ENCODE measurements at regions not wholly inside any gene's neighbourhood (a gene's known extent, or its start where the extent isn't known, plus 50 kb on each side); places are given as distances from the start of the nearest gene placed in this dataset.

DNA sequence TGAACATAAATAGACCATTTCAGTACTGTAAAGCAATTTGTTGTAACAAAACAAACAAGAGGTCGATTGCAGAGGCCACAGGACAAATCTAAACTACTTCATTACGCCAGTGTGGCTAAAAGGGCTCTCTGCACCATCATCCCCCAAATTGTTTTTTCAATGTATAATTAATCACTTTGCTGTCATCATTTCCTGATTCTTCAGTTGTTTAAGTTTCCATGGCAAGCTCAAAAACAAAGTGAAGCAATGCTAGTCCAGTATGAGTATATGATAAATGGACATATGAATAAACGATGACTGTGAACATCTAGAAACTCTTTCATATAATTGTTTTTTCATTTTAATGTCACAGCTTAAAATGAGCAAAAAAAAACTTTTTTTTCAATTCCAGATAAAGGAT lies 235.4 kb upstream of the FGF13 start (continued):
- TF ChIP-seq, protein P1, sequence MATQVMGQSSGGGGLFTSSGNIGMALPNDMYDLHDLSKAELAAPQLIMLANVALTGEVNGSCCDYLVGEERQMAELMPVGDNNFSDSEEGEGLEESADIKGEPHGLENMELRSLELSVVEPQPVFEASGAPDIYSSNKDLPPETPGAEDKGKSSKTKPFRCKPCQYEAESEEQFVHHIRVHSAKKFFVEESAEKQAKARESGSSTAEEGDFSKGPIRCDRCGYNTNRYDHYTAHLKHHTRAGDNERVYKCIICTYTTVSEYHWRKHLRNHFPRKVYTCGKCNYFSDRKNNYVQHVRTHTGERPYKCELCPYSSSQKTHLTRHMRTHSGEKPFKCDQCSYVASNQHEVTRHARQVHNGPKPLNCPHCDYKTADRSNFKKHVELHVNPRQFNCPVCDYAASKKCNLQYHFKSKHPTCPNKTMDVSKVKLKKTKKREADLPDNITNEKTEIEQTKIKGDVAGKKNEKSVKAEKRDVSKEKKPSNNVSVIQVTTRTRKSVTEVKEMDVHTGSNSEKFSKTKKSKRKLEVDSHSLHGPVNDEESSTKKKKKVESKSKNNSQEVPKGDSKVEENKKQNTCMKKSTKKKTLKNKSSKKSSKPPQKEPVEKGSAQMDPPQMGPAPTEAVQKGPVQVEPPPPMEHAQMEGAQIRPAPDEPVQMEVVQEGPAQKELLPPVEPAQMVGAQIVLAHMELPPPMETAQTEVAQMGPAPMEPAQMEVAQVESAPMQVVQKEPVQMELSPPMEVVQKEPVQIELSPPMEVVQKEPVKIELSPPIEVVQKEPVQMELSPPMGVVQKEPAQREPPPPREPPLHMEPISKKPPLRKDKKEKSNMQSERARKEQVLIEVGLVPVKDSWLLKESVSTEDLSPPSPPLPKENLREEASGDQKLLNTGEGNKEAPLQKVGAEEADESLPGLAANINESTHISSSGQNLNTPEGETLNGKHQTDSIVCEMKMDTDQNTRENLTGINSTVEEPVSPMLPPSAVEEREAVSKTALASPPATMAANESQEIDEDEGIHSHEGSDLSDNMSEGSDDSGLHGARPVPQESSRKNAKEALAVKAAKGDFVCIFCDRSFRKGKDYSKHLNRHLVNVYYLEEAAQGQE (IDR thresholded peaks at IDR 0.05; ENCODE audit: unreplicated experiment), result no peak
- no peak for TF ChIP-seq ZNF114 (CRISPR knock-in tag; IDR thresholded peaks at IDR 0.05)

DNA sequence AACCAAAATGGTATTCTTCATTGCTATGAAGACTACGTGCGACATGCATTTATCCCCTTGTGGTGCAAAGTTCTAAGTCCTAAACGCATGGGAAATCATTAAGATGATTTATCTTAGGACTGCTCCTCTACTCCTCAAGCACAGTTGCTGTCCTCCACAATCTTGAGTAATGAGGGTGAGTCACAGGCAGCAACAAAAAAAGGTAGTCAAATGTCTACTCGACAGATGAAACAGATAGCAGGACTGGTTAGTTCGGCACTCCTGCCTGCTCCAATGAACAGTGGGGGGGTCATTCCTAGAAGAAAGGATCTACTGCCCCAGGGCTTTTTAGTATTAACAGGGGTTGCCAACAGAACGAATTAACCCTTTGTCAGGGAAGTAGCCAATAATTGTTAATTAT lies 233.7 kb upstream of the FGF13 start:
- H3K4me1 ChIP-seq (ENCODE audit: insufficient read depth), result no peaks in the 10 kb centered on the region; the same call in 1 of the 2 replicates
- no peak overlapping the region for H2AFZ ChIP-seq
- H3K36me3 ChIP-seq (ENCODE audit: insufficient read depth), result no peaks in the 10 kb centered on the region
- no peak overlapping the region for H3K4me3 ChIP-seq
- no peaks in the 10 kb centered on the region for H3K27me3 ChIP-seq (ENCODE audit: insufficient read depth)
- H3K79me2 ChIP-seq (replicated peaks; ENCODE audit: insufficient read depth), result no peaks in the 10 kb centered on the region
- Mint-ChIP-seq H3K4me3 (no peak overlapping the region), H3K27me3 (ENCODE audit: insufficient read depth, low read depth, poor library complexity) (no peaks in the 10 kb centered on the region), H3K9me3 (no peaks in the 10 kb centered on the region), H3K4me1 (peaks cover 16% of the 10 kb centered on the region; the same call in 2 of the 3 replicates), H3K27ac (no peak overlapping the region), H3K36me3 (ENCODE audit: low read depth) (no peaks in the 10 kb centered on the region)
- DNase-seq (ENCODE audit: low spot score), result no peak
- ATAC-seq, result no peak
- H4K20me1 ChIP-seq (replicated peaks; ENCODE audit: insufficient read depth), result no peaks in the 10 kb centered on the region
- H3K4me2 ChIP-seq, result no peak overlapping the region
- no peaks in the 10 kb centered on the region for H3F3A ChIP-seq (replicated peaks; ENCODE audit: low read depth)
- H3K9me2 ChIP-seq (ENCODE audit: insufficient read depth), result no peaks in the 10 kb centered on the region
- no peak overlapping the region for H3K27ac ChIP-seq (ENCODE audit: low read depth)
- TF ChIP-seq NANOG (IDR thresholded peaks at IDR 0.05; ENCODE audit: borderline replicate concordance) (no peak), CREB1 (CRISPR knock-in tag; IDR thresholded peaks at IDR 0.05; ENCODE audit: low read depth) (no peak), POLR2AphosphoS5 (IDR thresholded peaks at IDR 0.05; ENCODE audit: low read depth) (no peak), ZNF331 (CRISPR knock-in tag; IDR thresholded peaks at IDR 0.05; ENCODE audit: low read depth) (no peak)
- TF ChIP-seq, protein P2, sequence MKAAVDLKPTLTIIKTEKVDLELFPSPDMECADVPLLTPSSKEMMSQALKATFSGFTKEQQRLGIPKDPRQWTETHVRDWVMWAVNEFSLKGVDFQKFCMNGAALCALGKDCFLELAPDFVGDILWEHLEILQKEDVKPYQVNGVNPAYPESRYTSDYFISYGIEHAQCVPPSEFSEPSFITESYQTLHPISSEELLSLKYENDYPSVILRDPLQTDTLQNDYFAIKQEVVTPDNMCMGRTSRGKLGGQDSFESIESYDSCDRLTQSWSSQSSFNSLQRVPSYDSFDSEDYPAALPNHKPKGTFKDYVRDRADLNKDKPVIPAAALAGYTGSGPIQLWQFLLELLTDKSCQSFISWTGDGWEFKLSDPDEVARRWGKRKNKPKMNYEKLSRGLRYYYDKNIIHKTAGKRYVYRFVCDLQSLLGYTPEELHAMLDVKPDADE (IDR thresholded peaks at IDR 0.05), result no peak
- TF ChIP-seq, protein P1 (IDR thresholded peaks at IDR 0.05; ENCODE audit: unreplicated experiment), result no peak
- TF ChIP-seq, protein P3, sequence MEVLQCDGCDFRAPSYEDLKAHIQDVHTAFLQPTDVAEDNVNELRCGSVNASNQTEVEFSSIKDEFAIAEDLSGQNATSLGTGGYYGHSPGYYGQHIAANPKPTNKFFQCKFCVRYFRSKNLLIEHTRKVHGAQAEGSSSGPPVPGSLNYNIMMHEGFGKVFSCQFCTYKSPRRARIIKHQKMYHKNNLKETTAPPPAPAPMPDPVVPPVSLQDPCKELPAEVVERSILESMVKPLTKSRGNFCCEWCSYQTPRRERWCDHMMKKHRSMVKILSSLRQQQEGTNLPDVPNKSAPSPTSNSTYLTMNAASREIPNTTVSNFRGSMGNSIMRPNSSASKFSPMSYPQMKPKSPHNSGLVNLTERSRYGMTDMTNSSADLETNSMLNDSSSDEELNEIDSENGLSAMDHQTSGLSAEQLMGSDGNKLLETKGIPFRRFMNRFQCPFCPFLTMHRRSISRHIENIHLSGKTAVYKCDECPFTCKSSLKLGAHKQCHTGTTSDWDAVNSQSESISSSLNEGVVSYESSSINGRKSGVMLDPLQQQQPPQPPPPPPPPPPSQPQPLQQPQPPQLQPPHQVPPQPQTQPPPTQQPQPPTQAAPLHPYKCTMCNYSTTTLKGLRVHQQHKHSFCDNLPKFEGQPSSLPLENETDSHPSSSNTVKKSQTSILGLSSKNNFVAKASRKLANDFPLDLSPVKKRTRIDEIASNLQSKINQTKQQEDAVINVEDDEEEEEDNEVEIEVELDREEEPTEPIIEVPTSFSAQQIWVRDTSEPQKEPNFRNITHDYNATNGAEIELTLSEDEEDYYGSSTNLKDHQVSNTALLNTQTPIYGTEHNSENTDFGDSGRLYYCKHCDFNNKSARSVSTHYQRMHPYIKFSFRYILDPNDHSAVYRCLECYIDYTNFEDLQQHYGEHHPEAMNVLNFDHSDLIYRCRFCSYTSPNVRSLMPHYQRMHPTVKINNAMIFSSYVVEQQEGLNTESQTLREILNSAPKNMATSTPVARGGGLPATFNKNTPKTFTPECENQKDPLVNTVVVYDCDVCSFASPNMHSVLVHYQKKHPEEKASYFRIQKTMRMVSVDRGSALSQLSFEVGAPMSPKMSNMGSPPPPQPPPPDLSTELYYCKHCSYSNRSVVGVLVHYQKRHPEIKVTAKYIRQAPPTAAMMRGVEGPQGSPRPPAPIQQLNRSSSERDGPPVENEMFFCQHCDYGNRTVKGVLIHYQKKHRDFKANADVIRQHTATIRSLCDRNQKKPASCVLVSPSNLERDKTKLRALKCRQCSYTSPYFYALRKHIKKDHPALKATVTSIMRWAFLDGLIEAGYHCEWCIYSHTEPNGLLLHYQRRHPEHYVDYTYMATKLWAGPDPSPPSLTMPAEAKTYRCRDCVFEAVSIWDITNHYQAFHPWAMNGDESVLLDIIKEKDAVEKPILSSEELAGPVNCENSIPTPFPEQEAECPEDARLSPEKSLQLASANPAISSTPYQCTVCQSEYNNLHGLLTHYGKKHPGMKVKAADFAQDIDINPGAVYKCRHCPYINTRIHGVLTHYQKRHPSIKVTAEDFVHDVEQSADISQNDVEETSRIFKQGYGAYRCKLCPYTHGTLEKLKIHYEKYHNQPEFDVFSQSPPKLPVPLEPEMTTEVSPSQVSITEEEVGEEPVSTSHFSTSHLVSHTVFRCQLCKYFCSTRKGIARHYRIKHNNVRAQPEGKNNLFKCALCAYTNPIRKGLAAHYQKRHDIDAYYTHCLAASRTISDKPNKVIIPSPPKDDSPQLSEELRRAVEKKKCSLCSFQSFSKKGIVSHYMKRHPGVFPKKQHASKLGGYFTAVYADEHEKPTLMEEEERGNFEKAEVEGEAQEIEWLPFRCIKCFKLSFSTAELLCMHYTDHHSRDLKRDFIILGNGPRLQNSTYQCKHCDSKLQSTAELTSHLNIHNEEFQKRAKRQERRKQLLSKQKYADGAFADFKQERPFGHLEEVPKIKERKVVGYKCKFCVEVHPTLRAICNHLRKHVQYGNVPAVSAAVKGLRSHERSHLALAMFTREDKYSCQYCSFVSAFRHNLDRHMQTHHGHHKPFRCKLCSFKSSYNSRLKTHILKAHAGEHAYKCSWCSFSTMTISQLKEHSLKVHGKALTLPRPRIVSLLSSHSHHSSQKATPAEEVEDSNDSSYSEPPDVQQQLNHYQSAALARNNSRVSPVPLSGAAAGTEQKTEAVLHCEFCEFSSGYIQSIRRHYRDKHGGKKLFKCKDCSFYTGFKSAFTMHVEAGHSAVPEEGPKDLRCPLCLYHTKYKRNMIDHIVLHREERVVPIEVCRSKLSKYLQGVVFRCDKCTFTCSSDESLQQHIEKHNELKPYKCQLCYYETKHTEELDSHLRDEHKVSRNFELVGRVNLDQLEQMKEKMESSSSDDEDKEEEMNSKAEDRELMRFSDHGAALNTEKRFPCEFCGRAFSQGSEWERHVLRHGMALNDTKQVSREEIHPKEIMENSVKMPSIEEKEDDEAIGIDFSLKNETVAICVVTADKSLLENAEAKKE (CRISPR knock-in tag; IDR thresholded peaks at IDR 0.05), result no peak
- TF ChIP-seq, protein P4, sequence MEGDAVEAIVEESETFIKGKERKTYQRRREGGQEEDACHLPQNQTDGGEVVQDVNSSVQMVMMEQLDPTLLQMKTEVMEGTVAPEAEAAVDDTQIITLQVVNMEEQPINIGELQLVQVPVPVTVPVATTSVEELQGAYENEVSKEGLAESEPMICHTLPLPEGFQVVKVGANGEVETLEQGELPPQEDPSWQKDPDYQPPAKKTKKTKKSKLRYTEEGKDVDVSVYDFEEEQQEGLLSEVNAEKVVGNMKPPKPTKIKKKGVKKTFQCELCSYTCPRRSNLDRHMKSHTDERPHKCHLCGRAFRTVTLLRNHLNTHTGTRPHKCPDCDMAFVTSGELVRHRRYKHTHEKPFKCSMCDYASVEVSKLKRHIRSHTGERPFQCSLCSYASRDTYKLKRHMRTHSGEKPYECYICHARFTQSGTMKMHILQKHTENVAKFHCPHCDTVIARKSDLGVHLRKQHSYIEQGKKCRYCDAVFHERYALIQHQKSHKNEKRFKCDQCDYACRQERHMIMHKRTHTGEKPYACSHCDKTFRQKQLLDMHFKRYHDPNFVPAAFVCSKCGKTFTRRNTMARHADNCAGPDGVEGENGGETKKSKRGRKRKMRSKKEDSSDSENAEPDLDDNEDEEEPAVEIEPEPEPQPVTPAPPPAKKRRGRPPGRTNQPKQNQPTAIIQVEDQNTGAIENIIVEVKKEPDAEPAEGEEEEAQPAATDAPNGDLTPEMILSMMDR (conservative IDR thresholded peaks at IDR 0.05; ENCODE audit: low read depth in 2 of 2), result no peak
